GM12892 (cell line): ENCODE measurements at regions not wholly inside any gene's neighbourhood (a gene's known extent, or its start where the extent isn't known, plus 50 kb on each side); places are given as distances from the start of the nearest gene placed in this dataset.
"Not testable (repeated sequence)": the region's sequence is repeated elsewhere in the genome, so short reads cannot be mapped to it uniquely, and the experiment has no call there.

Experiments
- POLR2A ChIP-seq: IDR thresholded peaks from 2 replicates; pipeline ENCODE4 v1.6.1; 2011; ENCODE audit warnings: low read depth, low read length, control low read depth
- POLR2AphosphoS5 ChIP-seq: IDR thresholded peaks from 2 replicates; pipeline ENCODE4 v1.6.1; 2011; ENCODE audit warnings: low read depth, low read length, control low read depth
- TAF1 ChIP-seq: IDR thresholded peaks from 2 replicates; pipeline ENCODE4 v1.6.1; 2011; ENCODE audit warnings: low read depth, mild to moderate bottlenecking, control low read depth, low read length, borderline replicate concordance

DNA sequence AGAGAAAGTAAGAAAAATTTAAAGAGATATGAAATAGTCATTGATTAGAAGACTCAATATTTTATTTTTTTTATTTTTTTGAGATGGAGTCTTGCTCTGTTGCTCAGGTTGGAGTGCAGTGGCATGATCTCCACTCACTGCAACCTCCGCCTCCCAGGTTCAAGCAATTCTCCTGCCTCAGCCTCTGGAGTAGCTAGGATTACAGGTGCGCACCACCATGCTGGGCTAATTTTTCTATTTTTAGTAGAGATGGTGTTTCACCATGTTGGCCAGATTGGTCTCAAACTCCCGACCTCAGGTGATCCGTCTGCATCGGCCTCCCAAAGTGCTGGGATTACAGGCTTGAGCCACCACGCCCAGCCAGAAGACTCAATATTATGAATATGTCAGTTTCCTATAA, 672.6 kb downstream of the UQCRFS1 start:
- not testable (repeated sequence) for TF ChIP-seq POLR2AphosphoS5, POLR2A, TAF1
